ENCODE measurements at regions not wholly inside any gene's neighbourhood (a gene's known extent, or its start where the extent isn't known, plus 50 kb on each side); places are given as distances from the start of the nearest gene placed in this dataset.

DNA sequence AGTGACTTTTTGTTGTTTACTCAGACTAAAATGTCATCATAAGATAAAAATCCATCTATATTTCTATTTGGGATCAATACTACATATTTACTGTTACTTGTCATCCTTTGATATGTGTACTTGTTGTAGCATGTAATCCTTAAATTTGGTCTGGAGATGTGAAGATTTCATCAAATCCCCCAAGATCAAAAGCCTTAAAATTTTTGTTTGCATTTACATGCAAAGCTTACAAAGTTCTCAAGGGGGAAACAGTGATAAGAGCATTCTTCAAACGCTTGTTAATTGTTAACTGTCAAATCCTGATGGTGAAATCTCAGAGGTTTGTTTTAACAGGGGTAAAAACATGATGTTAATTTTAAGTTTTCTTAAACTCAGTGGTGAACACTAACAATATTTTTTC, 84.9 kb upstream of the SKAP2 start:
- POLR2A ChIA-PET = no interaction called here
- H3K4me1 ChIP-seq (ENCODE audit: control insufficient read depth in 1 of 2, insufficient read depth in 2 of 2, low read depth in 1 of 2, low read length in 1 of 2) = no peaks in the 10 kb centered on the region
- CTCF ChIA-PET = no interaction called here

DNA sequence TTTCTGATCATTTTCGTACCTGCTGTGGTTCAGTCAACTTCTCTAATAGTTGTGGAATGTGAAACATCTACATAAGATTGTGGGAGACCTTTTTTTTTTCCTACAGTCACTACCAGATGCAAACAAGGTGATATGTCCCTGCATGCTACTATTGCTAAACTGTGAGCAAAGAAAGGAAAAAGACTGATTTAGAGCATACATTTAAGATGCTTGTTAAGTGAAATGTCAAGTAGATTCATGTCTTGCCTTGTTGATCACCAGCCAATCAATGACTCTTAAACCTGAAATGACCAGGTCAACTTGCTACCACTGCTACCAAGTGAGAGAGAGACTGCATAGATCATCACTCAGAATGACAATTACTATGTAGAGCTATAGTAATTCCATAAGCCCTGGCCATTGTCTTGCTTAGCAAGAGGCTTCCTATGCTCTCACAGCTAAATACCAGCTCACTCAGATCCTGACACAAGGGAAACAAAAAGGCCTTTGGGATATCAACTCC, 84.3 kb upstream of the SKAP2 start:
- H3K36me3 ChIP-seq (replicated peaks in 1 of 2; ENCODE audit: control insufficient read depth in 1 of 2, insufficient read depth in 2 of 2, low read length in 1 of 2) = no peaks in the 10 kb centered on the region
- H3K9me2 ChIP-seq = no peaks in the 10 kb centered on the region; the same call in 1 of the 2 replicates
- ChIA-PET POLR2A (no interaction called here), CTCF (no interaction called here)
- H3K9ac ChIP-seq = no peak overlapping the region
- H3K27me3 ChIP-seq (ENCODE audit: insufficient read depth) = peaks cover 5% of the 10 kb centered on the region; the same call in 1 of the 2 replicates
- no peaks in the 10 kb centered on the region for H3K4me1 ChIP-seq (ENCODE audit: control insufficient read depth in 1 of 2, insufficient read depth in 2 of 2, low read depth in 1 of 2, low read length in 1 of 2)
- no peak overlapping the region for H2AFZ ChIP-seq (ENCODE audit: low read depth)
- no peak overlapping the region for H3K27ac ChIP-seq (ENCODE audit: low read depth in 2 of 2, low read length in 1 of 2)
- H3K9me3 ChIP-seq = no peaks in the 10 kb centered on the region
- DNase-seq = no peak
- no peaks in the 10 kb centered on the region for H4K20me1 ChIP-seq (ENCODE audit: insufficient read depth)
- H3F3A ChIP-seq (replicated peaks; ENCODE audit: insufficient read depth) = no peaks in the 10 kb centered on the region
- no peak overlapping the region for H3K4me3 ChIP-seq (ENCODE audit: low read depth in 2 of 2, low read length in 1 of 2)
- TF ChIP-seq TAF1 (IDR thresholded peaks at IDR 0.05; ENCODE audit: borderline replicate concordance, low read depth, low read length) = no peak
- TF ChIP-seq SIN3A (IDR thresholded peaks at IDR 0.05; ENCODE audit: borderline replicate concordance, low read depth, low read length) = no peak
- TF ChIP-seq POLR2AphosphoS5 (IDR thresholded peaks at IDR 0.05; ENCODE audit: low read depth, low read length) = no peak
- TF ChIP-seq FOSL2 (IDR thresholded peaks at IDR 0.05; ENCODE audit: borderline replicate concordance, low read depth) = no peak
- TF ChIP-seq, protein P1, sequence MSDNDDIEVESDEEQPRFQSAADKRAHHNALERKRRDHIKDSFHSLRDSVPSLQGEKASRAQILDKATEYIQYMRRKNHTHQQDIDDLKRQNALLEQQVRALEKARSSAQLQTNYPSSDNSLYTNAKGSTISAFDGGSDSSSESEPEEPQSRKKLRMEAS (IDR thresholded peaks at IDR 0.05; ENCODE audit: low read depth) = no peak
- TF ChIP-seq, protein P2, sequence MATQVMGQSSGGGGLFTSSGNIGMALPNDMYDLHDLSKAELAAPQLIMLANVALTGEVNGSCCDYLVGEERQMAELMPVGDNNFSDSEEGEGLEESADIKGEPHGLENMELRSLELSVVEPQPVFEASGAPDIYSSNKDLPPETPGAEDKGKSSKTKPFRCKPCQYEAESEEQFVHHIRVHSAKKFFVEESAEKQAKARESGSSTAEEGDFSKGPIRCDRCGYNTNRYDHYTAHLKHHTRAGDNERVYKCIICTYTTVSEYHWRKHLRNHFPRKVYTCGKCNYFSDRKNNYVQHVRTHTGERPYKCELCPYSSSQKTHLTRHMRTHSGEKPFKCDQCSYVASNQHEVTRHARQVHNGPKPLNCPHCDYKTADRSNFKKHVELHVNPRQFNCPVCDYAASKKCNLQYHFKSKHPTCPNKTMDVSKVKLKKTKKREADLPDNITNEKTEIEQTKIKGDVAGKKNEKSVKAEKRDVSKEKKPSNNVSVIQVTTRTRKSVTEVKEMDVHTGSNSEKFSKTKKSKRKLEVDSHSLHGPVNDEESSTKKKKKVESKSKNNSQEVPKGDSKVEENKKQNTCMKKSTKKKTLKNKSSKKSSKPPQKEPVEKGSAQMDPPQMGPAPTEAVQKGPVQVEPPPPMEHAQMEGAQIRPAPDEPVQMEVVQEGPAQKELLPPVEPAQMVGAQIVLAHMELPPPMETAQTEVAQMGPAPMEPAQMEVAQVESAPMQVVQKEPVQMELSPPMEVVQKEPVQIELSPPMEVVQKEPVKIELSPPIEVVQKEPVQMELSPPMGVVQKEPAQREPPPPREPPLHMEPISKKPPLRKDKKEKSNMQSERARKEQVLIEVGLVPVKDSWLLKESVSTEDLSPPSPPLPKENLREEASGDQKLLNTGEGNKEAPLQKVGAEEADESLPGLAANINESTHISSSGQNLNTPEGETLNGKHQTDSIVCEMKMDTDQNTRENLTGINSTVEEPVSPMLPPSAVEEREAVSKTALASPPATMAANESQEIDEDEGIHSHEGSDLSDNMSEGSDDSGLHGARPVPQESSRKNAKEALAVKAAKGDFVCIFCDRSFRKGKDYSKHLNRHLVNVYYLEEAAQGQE (IDR thresholded peaks at IDR 0.05; ENCODE audit: low read depth, low read length) = no peak
- no peak for TF ChIP-seq RXRA (IDR thresholded peaks at IDR 0.05; ENCODE audit: borderline replicate concordance, low read depth)
- TF ChIP-seq, protein P3, sequence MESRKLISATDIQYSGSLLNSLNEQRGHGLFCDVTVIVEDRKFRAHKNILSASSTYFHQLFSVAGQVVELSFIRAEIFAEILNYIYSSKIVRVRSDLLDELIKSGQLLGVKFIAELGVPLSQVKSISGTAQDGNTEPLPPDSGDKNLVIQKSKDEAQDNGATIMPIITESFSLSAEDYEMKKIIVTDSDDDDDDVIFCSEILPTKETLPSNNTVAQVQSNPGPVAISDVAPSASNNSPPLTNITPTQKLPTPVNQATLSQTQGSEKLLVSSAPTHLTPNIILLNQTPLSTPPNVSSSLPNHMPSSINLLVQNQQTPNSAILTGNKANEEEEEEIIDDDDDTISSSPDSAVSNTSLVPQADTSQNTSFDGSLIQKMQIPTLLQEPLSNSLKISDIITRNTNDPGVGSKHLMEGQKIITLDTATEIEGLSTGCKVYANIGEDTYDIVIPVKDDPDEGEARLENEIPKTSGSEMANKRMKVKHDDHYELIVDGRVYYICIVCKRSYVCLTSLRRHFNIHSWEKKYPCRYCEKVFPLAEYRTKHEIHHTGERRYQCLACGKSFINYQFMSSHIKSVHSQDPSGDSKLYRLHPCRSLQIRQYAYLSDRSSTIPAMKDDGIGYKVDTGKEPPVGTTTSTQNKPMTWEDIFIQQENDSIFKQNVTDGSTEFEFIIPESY (IDR thresholded peaks at IDR 0.05; ENCODE audit: borderline replicate concordance, low read depth) = no peak
- TF ChIP-seq TCF12 (IDR thresholded peaks at IDR 0.05) = no peak
- whole genome bisulfite sequencing (ENCODE audit: low lambda C conversion rate) = 3% methylated on average over 1 of the region's 1 CpG
- H3K4me2 ChIP-seq = no peak overlapping the region
- H3K79me2 ChIP-seq (ENCODE audit: insufficient read depth) = no peaks in the 10 kb centered on the region

More for the DNA sequence above, 84.9 kb upstream of the SKAP2 start:
- H3K4me2 ChIP-seq = no peak overlapping the region
- no peak overlapping the region for H3K9ac ChIP-seq
- H3K79me2 ChIP-seq (ENCODE audit: insufficient read depth) = no peaks in the 10 kb centered on the region
- no peak overlapping the region for H3K4me3 ChIP-seq (ENCODE audit: low read depth in 2 of 2, low read length in 1 of 2)
- no peaks in the 10 kb centered on the region for H4K20me1 ChIP-seq (ENCODE audit: insufficient read depth)
- TF ChIP-seq, protein P4, sequence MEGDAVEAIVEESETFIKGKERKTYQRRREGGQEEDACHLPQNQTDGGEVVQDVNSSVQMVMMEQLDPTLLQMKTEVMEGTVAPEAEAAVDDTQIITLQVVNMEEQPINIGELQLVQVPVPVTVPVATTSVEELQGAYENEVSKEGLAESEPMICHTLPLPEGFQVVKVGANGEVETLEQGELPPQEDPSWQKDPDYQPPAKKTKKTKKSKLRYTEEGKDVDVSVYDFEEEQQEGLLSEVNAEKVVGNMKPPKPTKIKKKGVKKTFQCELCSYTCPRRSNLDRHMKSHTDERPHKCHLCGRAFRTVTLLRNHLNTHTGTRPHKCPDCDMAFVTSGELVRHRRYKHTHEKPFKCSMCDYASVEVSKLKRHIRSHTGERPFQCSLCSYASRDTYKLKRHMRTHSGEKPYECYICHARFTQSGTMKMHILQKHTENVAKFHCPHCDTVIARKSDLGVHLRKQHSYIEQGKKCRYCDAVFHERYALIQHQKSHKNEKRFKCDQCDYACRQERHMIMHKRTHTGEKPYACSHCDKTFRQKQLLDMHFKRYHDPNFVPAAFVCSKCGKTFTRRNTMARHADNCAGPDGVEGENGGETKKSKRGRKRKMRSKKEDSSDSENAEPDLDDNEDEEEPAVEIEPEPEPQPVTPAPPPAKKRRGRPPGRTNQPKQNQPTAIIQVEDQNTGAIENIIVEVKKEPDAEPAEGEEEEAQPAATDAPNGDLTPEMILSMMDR (IDR thresholded peaks at IDR 0.05) = no peak
- TF ChIP-seq, protein P1 (IDR thresholded peaks at IDR 0.05; ENCODE audit: low read depth) = no peak
- no peak for TF ChIP-seq MEF2A (IDR thresholded peaks at IDR 0.05; ENCODE audit: borderline replicate concordance, low read depth)
- TF ChIP-seq, protein P5, sequence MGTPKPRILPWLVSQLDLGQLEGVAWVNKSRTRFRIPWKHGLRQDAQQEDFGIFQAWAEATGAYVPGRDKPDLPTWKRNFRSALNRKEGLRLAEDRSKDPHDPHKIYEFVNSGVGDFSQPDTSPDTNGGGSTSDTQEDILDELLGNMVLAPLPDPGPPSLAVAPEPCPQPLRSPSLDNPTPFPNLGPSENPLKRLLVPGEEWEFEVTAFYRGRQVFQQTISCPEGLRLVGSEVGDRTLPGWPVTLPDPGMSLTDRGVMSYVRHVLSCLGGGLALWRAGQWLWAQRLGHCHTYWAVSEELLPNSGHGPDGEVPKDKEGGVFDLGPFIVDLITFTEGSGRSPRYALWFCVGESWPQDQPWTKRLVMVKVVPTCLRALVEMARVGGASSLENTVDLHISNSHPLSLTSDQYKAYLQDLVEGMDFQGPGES (IDR thresholded peaks at IDR 0.05; ENCODE audit: low read depth, low read length) = no peak
- TF ChIP-seq POLR2AphosphoS5 (IDR thresholded peaks at IDR 0.05; ENCODE audit: low read depth, low read length) = no peak
- no peak for TF ChIP-seq SIN3A (IDR thresholded peaks at IDR 0.05; ENCODE audit: borderline replicate concordance, low read depth, low read length)
- TF ChIP-seq, protein P6, sequence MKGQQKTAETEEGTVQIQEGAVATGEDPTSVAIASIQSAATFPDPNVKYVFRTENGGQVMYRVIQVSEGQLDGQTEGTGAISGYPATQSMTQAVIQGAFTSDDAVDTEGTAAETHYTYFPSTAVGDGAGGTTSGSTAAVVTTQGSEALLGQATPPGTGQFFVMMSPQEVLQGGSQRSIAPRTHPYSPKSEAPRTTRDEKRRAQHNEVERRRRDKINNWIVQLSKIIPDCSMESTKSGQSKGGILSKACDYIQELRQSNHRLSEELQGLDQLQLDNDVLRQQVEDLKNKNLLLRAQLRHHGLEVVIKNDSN (IDR thresholded peaks at IDR 0.05; ENCODE audit: borderline replicate concordance, low read depth) = no peak
- DNase-seq = no peak
- WGBS (ENCODE audit: low lambda C conversion rate) = 0% methylated on average over 1 of the region's 1 CpG
- H3K27me3 ChIP-seq (ENCODE audit: insufficient read depth) = peaks cover 5% of the 10 kb centered on the region; the same call in 1 of the 2 replicates
- H2AFZ ChIP-seq (ENCODE audit: low read depth) = no peak overlapping the region
- H3K27ac ChIP-seq (ENCODE audit: low read depth in 2 of 2, low read length in 1 of 2) = no peak overlapping the region
- H3K9me2 ChIP-seq = no peaks in the 10 kb centered on the region; the same call in 1 of the 2 replicates
- H3F3A ChIP-seq (replicated peaks; ENCODE audit: insufficient read depth) = no peaks in the 10 kb centered on the region
- H3K9me3 ChIP-seq = no peaks in the 10 kb centered on the region
- H3K36me3 ChIP-seq (replicated peaks in 1 of 2; ENCODE audit: control insufficient read depth in 1 of 2, insufficient read depth in 2 of 2, low read length in 1 of 2) = no peaks in the 10 kb centered on the region
